Left ventricle myocardium superior (tissue), 1 donor: ENCODE measurements at regions not wholly inside any gene's neighbourhood (a gene's known extent, or its start where the extent isn't known, plus 50 kb on each side); places are given as distances from the start of the nearest gene placed in this dataset.
"Not testable (repeated sequence)": the region's sequence is repeated elsewhere in the genome, so short reads cannot be mapped to it uniquely, and the experiment has no call there.

Experiments
- ATAC-seq: fragments of 200-7000 bp; cut with Tn5 transposase; one replicate; pipeline ENCODE4 v1.9.1; 2020; ENCODE audit warnings: mild to moderate bottlenecking, moderate library complexity
- DNase-seq: peaks from one replicate; pipeline ENCODE4 v3.0.0-alpha.2; 2020
- intact Hi-C: fragments of 100-400 bp; cut with micrococcal nuclease; formaldehyde crosslinking; loops from one replicate; pipeline ENCODE4 v1.11.0; 2022
- donor health status: DM: no; HTN: yes; CAD: no; lungs with severe emphysema.

- ATAC-seq (peak; percentile 54), DNase-seq (no peak)
- intact Hi-C loops: no loop called here
Measured at GRCh38 chr20:47438464-47439381, 63.0 kb upstream of the NCOA3 start.

DNA sequence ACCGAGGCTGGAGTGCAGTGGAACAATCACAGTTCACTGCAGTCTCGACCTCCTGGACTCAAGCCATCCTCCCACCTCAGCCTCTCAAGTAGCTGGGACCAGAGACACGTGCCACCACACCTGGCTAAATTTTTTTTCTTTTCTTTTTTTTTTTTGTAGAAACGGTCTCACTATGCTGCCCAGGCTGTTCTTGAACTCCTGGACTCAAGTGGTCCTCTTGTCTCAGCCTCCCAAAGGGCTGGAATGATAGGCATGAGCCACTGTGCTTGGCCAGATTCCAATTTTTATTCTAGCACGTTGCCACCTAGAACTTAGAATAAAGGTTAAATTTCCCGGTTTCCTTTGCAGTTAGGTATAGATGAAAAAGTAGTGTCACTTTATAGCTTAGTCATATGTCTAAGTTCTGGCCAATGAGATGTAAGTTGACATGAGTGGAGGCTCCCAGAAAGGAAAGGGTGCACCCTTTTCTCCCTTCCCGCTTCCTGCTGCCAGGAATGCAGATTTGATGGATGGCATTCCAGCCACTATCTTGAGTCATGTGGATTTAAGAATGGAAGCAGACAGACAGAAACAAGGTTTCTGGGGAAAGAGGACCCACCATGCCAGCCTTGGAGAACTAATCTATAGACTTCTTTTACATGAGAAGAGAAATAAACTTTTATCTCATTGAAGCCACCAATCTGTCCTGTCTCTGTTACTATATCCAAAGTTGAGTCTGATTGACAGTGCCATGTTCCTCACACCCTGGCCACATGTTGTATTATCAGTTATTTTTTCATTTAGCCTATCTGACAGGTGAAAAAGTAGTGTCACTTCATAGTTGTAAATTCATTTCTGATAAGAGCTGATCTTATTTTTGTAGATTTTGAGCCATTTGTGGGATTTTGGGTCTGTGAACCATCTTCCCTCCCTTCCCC is 60.6 kb upstream of the NCOA3 start:
- intact Hi-C loops: no loop called here
- DNase-seq (no peak), ATAC-seq (no peak)

DNA sequence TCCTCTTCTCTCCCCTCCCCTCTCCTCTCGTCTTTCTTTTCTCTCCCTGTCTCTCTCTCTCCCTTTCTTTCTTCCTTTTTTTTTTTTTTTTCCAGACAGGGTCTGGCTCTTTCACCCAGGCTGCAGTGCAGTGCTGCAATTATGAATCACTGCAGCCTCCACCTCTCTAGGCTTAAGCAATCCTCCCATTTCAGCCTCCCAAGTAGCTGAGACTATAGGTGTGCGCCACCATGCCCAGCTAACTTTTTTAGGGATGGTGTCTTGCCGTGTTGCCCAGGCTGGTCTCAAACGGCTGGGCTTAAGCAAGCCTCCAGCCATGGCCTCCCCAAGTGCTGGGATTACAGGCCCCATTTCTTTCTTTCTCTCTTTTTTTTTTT is 59.9 kb upstream of the NCOA3 start:
- ATAC-seq: no peak
- intact Hi-C loops: no loop called here
- no peak for DNase-seq

GRCh38 chr20:47443060-47443459 is 58.6 kb upstream of the NCOA3 start:
- intact Hi-C loops, ATAC-seq, DNase-seq: not testable (repeated sequence)

DNA sequence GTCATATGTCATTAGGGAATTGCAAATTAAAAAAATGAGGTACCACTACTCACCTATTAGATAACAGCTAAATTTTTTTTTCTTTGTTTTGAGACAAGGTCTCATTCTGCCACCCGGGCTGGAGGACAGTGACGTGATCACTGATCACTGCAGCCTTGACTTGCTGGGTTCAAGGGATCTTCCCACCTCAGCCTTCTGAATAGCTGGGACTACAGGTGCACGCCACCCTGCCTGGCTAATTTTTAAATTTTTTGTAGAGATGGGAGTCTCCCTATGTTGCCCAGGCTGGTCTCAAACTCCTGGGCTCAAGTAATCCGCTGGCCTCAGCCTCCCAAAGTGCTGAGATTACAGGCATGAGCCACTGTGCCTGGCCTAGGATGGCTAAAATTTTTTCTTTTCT is 57.1 kb upstream of the NCOA3 start:
- intact Hi-C loops: no loop called here
- no peak for ATAC-seq
- DNase-seq: no peak

DNA sequence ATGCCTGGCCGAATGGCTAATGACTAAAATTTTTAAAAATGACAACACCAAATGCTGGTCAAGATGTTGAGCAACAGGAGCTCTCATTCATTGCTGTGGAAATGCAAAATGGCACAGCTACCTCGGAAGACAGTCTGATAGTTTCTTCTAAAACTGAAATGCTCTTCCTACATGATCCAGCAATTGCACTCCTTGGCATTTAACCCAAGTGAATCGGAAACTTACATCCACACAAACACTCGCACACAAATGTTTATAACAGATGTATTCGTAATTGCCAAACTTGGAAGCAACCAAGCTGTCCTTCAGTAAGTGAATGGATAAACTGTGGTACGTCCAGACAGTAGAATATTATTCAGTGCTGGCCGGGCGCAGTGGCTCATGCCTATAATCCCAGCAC is 56.4 kb upstream of the NCOA3 start:
- ATAC-seq: no peak
- no peak for DNase-seq
- intact Hi-C loops: no loop called here

DNA sequence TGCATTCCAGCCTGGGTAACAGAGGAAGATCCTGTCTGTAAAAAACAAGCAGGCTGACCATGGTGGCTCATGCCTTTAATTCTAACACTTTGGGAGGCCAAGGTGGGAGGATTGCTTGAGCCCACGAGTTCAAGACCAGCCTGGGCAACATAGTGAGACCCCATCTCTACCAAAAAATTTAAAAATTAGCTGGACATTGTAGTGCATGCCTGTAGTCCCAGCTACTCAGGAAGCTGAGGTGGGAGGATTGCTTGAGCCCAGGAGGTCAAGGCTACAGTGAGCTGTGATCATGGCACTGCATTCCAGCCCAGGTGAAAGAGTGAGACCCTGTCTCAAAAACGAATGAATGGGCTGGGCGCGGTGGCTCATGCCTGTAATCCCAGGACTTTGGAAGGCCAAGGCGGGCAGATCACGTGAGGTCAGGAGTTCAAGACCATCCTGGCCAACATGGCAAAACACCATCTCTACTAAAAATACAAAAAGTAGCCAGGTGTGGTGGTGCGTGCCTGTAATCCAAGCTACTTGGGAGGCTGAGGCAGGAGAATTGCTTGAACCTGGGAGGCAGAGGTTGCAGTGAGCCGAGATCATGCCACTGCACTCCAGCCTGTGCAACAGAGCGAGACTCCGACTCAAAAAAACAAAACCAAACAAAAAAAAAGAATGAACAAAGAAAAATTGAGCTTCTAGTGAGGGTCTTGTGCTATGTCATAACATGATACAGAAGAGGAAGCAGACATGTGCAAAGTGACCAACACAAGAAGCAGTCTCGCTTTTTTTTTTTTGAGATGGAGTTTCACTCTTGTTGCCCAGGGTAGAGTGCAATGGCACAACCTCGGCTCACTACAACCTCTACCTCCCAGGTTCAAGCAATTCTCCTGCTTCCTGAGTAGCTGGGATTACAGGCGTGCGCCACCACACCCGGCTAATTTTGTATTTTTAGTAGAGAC is 54.1 kb upstream of the NCOA3 start:
- ATAC-seq, DNase-seq, intact Hi-C loops: not testable (repeated sequence)

DNA sequence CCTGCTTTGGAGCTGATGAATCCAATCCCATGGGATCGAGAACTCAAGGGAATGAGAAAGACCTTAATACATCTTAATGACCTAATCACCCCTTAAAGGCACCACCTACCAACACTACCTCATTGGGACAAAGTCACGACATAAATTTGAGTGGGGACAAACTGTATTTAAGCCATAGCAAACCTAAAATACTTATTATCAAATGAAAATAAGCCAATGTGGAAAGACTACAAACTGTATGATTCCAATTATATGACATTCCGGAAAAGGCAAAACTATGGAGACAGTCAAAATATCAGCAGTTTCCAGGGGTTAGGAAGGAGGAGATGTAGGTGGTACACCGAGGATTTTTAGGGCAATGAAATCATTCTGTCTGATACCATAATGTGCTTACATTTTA is 53.3 kb upstream of the NCOA3 start:
- ATAC-seq (no peak), DNase-seq (no peak)
- intact Hi-C loops: no loop called here

GRCh38 chr20:47451602-47451904 is 50.1 kb upstream of the NCOA3 start:
- no peak for ATAC-seq

More at GRCh38 chr20:47451602-47451904, 50.1 kb upstream of the NCOA3 start:
- DNase-seq: no peak
- intact Hi-C loops: no loop called here
